HG03460 (cell line): ENCODE measurements at regions not wholly inside any gene's neighbourhood (a gene's known extent, or its start where the extent isn't known, plus 50 kb on each side); places are given as distances from the start of the nearest gene placed in this dataset.
A peak's percentile ranks its signal among the peaks of the same experiment; 100 is the strongest.
"Not testable (repeated sequence)": the region's sequence is repeated elsewhere in the genome, so short reads cannot be mapped to it uniquely, and the experiment has no call there.

ENCODE experiments used
- ATAC-seq: cut with Tn5 transposase; IDR thresholded peaks from one replicate; pipeline ENCODE4 v1.9.1; 2021; ENCODE audit not compliant: unreplicated experiment

DNA sequence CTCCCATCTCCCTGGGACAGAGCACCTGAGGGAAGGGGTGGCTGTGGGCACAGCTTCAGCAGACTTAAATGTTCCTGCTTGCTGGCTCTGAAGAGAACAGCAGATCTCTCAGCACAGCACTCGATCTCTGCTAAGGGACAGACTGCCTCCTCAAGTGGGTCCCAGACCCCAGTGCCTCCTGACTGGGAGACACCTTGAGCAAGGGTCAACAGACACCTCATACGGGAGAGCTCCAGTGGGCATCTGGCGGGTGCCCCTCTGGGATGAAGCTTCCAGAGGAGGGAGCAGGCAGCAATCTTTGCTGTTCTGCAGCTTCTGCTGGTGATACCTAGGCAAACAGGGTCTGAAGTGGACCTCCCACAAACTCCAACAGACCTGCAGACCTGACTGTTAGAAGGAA is 436.7 kb upstream of the CHRM2 start:
- ATAC-seq = not testable (repeated sequence)

DNA sequence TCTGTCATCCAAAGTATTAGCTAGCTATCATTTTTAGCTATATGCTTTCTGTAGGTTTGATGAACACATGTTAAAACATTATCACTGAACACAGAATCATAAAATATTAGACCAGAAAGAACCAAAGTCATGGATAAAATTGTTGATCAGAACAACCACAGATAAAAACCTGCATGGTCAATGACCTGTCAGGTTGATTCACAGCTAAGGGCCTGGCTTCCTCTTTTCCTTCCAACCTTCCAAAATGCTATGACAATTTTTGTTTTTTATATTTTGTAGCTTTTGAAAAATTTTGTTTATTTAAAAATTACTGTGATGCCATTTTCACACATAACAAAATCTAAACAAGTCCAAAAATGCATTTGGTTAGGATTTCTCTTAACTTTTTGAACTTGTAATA is 444.4 kb upstream of the CHRM2 start:
- no peak for ATAC-seq

DNA sequence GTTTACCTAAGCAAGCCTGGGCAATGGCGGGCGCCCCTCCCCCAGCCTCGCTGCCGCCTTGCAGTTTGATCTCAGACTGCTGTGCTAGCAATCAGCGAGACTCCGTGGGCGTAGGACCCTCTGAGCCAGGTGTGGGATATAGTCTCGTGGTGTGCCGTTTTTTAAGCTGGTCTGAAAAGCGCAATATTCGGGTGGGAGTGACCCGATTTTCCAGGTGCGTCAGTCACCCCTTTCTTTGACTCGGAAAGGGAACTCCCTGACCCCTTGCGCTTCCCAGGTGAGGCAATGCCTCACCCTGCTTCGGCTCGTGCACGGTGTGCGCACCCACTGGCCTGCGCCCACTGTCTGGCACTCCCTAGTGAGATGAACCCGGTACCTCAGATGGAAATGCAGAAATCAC is 442.6 kb upstream of the MTPN start:
- not testable (repeated sequence) for ATAC-seq

DNA sequence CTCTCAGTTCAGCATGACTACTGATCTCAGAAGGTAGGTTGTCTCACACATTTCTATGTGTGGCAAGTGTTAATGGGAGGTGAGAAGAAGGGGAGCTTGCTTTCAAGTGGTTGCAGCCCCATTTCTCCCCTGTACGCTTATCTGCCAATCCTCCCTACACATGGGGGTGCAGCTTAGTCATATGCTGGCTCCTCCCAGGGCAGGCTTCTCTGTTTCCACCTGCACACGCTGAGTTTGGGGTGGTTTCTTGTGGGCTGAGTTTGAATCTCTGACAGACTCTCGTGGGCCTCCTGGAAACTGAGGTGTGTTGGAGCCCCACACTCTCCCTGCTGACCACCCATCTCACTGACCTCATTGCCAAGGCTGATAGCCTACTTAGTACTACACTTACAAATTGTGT is 435.8 kb upstream of the MTPN start:
- no peak for ATAC-seq

DNA sequence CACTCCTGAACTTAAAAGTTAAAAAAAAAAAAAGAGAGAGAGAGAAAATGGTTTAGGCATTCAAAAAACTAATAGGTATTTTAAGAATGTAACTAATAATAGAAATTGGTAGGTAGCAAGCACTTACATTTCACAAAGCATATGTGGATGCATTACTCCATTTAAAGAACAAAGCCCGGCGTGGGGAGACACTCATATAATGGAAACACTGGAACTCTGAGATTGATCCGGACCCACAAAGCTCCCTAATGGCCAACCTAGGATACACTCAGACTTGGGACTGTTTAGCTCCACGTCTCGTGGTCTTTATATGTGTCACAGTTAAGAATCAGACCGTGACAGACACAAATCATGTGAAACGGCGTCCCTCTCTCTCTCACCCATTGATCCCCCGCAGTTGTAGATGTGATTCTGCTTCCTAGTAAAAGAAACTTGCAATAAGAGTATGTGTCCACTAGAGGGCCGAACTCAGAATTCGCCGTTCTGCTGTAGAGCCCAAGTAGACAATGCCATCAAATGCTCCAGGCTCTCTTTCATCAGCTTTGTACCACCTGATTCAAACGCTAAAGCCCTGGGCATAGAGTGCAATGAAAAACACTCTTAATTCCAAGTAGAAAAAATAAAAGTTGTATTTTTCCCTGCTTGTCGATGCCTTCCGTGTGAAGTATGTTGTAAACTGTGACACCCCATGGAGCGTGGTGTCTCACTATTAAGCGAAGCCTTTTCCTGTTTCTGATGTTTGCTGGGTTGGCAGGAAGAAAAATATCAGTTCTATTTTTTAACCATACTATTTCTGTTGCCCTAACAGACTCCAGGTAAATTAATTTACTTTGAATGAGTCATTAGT is 429.0 kb upstream of the MTPN start:
- peak; percentile 91 for ATAC-seq

DNA sequence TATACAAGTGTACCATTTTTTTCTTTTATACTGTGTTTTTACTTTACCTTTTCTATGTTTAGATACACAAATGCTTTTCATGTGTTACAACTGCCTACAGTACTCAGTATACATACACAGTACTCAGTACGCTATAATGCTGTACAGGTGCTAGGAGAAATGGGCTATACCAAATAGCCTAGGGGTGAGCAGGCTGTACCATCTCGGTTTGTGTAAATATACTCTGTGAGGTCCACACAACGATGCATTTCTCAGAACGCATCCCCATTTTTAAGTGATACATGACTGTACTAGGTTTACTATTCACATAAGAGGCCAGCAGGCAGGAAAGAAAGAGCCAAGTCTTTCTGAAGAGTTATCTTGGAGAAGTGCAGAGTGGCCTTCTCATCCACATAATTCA is 426.4 kb upstream of the MTPN start:
- ATAC-seq = no peak

DNA sequence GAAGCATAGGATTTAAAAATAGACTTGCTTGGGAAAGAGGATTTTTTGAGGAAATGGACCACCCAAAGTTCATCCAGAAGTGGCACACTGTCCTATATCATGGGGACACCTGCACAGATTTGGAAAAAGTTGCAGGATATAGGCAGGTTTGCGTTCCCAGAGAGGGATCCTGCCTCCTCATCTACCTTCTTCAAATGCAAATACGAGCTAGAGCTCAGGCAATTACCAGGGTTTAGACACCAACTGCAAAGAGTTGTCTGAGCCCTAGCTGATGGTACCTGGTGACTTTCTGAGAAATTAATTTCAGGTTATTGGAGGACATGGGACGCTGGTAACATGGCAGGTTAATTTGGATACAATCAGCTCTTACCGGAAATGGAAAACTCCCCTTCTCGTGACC is 423.7 kb upstream of the MTPN start:
- ATAC-seq = no peak

DNA sequence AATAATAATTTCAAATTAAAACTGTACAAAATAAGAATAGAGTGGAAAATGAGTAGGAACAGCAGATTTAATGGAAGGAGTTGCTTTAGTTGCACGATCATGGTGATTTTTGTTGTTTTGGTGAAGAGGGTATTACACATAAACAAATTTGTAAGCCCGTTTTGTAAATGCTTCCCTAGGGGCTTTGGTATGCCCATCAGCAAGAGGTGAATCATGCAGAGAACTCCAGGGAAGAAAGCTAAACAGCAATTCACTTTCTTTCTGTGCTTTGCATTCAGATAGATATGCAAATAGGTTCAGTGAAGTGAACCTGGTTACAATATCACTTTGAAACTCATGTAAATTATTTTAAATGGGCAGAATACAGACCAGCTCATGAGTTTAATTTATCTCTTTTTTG is 422.2 kb upstream of the MTPN start:
- no peak for ATAC-seq

DNA sequence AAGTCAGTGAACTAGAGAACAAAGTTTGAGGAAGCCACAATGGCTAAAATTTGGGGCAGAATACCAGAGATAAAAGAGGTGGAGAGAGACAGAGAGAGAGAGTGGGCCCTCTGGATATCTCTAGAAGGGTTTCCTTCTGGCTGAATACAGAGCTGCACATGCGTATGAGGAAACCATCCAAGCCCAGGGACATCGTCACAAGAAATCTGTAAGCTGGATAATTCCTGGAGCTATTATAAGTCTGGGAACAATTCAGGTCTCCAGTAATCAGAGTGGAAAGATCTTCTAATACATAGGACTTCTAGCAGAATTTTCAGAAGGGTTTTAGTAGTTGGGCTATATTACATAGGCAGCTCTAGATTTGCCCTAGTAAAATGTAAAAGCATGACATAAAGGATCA is 415.7 kb upstream of the MTPN start:
- ATAC-seq = no peak

DNA sequence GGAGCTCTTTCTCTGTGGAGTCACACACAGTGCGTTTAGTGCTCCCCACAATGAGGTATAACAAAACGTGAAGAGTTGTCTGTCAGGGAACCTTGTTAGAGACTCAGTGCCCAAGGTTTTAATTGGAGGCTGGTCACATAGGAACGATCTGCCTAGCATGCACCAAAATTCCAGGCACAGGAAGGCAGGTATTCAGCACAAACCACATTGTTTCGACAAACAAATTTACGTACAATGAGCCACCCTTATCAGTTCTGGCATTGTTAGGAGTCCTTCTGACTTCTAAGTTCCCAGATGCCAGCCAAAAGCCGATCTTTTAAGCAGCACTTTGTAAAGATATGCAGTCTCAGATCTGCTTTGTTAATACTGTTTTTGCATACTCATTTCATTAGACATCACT is 414.2 kb upstream of the MTPN start:
- ATAC-seq = no peak

DNA sequence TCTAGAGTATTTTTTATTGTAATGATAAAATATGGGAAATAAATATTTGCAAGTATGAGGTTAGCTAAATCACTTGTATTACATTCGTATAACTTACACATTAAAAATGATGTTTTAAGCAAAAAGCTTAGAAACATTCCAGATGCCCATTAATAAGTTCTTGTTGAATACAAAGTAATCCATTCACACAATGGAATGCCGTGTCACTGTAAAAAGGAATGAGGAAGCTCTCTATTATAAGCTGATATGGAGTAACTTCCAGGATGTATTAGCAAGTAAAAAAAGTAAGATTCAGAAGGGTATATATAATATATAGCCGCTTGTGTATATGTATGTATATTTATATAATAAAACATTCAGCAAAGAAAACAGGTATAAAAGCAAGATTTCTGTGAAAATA is 412.8 kb upstream of the MTPN start:
- no peak for ATAC-seq

DNA sequence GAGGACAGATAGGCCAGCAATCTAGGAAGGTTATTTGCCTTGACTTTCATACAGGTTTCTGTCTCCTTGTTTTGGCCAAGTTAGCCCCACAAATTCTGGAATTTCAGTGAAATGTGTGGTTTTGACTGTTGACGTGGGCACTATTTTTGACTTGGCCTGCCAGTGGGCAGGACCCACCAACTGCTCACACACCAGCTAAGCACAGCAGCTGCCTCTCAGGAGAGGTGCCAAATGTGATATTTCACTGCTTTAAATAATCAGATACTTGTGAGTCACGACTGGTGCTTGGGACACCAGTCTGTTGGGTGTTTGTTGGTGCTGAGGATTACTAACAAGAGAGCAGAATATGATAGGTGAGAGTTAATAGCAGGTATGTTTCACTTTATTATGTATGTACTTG is 409.7 kb upstream of the MTPN start:
- no peak for ATAC-seq

DNA sequence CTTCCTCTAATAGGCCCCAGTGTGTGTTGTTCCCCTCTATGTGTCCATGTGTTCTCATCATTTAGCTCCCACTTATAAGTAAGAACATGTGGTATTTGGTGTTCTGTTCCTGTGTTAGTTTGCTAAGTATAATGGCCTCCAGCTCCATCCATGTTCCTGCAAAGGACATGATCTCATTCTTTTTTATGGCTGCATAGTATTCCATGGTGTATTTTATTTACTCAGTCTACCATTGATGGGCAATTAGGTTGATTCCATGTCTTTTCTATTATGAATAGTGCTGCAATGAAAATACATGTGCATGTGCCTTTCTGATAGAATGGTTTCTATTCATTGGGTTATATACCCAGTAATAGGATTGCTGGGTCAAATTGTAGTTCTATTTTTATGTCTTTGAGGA is 394.2 kb upstream of the MTPN start:
- not testable (repeated sequence) for ATAC-seq

DNA sequence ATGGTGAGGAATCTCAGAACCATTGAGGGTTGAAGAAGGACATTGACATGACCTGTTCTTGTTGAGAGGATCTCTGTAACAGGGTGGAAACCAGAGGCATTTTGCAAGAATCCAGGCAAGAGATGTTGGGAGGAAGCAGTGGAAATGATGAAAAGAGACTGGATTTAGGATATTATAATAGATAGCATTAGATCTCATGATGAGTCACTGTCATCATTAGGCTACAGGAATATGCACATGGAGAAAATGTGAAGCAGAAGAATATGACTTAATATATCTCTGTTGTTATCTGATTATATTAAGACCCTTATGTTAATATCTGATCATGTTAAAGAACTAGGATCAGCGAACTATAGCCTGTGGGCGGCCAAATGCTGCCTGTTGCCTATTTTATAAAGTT is 393.0 kb upstream of the MTPN start:
- ATAC-seq = no peak

DNA sequence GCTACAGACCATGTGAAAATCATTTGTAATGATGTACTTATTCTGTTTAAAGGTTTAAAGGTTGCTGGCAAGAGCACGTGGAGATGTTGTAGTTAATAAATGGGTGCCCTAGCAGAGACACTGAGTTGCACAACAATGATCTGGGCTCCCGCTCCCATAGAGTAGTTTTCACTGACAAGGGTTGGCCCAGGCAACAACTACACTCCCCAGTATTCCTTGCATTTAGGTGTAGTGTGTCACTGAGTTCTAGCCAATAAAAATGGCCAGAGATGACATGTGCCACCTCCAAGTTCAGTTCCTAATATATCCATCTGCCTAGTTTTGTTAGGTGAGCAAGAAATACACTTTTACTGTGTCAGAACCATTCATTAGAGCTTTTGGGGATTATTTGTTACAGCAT is 392.1 kb upstream of the MTPN start:
- no peak for ATAC-seq

DNA sequence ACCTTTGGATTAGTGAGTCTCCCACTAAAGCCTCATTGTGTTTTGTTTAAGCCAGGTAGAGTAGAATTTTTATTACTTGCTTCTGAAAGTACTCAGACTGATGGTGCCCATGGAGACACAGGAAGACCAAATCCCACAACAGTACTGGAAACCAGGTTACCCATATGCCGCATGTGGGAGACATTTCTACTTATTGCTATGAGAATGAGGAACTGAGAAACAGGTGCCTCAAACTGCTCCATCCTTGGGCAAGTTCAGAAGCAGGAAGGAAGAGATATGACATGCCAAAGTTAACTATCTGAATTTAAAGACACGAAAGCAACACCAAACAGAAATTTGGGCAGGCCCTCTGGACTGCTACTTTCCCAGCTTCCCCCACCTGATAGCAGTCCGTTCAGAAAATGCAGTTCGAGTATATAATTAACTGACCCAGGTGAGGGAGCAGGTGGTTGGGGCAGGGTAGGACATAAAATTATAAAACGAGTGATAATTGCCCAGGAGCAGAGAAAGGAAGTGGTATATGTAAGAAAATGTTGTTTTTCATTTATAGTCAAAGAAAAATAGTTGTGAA is 382.3 kb upstream of the MTPN start:
- peak; percentile 95 for ATAC-seq

DNA sequence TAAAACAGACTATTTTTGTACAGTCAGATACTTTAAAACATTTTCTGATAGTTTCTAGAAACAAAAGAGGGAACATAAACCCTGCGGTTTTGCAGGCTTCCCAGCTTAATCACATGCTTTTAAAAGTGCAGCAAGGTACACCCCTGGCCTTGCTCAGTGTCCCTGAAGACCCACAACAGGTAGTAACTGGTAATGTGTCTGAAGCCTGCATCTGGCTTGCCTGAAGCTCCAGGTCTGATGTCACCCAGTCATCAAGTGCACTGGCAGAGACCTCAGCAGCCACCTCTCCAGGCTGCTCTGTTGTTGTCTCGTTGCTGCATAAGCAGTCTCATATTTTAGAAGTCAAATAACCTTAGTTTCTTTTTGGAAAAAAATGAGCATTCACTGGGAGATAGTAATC is 376.1 kb upstream of the MTPN start:
- ATAC-seq = peak; percentile 76

DNA sequence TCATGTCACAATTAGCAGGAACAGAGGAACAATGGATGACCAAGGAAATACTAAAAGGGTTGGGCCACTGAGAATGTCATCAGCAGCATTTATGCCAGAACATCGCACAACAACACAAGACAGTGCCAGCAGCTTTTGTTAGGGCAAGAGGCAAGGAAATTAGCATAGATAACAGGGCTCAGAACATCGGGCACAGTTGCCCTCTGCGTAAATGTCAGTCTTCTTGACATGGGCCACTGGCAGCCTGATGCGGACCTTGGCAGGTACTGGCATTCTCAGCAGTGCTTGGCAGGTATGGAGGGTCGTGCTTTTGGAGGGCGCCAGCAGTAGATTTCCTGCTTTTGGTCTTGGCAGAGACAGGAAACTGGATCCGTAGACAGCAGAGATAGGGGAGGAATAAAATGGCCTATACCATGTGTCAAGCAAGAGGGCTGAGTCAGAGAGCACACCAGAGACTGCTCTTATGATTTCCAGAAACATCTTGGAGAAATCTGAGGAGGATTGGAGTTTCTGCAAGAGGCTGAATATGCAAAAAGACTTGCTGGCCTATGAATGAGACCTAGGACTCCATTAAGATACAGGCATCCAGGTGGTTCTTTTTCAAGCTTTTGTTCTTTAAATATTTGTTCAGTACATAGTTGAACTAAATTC is 371.5 kb upstream of the MTPN start:
- ATAC-seq = no peak

DNA sequence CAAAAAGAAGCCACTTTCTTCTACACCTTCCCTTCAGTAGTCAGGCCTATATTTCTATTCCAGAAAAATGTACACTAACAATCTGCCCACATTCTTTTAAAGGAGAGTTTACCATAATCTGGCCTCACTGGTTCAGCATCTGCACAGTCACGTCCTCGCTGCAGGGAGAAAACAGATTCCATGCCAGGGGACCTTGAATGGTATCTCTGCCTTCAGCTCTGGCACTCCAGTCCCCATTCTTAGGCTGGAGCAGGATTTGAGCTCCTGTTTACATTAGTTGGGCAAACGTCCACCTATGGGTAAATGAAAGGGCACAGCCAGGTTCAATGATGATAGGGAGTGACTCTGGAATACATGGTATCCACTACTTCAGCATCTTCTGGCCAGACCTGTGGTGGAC is 371.0 kb upstream of the MTPN start:
- ATAC-seq = no peak

DNA sequence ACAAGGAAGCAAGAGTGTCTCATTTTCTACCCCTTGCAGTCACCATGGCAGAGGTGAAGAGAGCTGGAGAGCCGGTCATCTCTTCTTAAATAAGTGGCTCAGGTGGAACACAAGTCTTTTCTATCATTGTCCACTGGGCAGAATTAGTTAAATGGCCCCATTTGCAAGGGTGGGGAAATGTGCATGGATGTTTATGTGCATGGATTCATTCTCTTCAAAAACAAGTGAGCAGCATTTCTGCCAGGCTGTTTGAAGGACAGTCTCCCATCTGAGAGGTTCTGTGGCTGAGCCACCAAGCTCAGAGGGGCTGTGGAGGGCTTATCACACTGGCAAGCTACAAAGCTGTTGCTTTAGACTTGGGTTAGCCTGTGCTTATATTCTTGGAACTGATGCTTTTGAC is 370.3 kb upstream of the MTPN start:
- ATAC-seq = no peak

DNA sequence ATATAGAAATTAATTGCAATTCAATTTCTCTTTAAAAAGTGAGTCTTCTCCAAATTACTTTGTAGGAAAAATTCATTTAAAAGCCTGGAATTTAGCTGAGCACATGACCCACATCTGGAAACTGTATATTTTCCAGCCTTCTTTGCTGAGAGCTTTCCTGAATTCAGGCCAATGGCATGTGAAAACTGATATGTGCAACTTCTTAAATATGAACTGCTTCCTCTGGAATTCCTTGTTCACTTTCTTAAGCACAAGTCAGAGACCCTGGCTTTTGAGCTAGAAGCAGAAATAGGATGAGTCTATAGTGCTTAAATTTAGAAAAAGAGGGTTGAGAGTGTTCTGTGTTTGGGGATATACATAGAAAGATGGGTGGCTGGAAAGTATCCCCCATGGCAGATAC is 365.1 kb upstream of the MTPN start:
- no peak for ATAC-seq

DNA sequence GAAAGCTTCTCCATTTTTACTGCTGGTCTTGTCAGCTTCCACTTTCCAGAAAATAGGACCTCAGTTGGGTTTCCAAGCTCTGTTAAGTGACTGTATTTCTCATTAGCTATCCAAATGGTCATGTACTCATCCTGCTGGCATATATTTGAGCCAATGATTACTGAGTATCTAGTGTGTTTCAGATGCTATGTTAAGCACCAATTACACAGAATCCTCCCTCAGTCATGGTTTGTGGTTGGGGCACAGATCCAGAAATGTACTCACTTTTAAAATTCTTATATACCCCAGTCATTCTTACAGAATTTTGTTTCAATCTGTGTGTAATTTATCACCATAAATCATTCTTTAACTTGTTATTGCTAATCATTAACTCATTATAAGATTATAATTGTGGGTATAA is 362.3 kb upstream of the MTPN start:
- ATAC-seq = no peak
